Stimulated activated CD8-positive, alpha-beta memory T cell treated with anti-CD3 and anti-CD28 coated beads, Interleukin-7, amount 100 ng/mL, for 24 hours (primary cell): ENCODE measurements at regions not wholly inside any gene's neighbourhood (a gene's known extent, or its start where the extent isn't known, plus 50 kb on each side); places are given as distances from the start of the nearest gene placed in this dataset.
"Not testable (repeated sequence)": the region's sequence is repeated elsewhere in the genome, so short reads cannot be mapped to it uniquely, and the experiment has no call there.

Experiments
- DNase-seq: peaks from one replicate; pipeline ENCODE4 v3.0.0-alpha.2; 2020; ENCODE audit warnings: low read depth

DNA sequence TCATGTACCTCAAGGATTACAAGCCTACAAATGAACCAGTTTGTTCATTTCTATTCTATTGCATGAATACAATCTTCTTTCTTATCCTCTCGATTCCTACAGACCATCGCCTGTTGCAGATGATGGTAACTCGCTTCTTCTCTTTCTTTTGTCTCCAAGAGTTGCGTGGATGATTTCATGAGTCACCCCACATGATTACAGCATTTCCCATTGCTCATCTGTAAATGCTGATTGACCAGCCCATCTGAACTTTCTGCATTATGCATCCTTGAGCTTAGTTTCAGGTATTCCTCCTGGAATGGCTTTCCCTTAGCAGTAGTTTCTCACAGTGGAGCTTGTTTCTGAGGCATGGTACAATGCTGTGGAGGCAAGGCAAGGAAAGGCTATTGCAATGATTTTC, 109.6 kb upstream of the TOPAZ1 start:
- DNase-seq = no peak

DNA sequence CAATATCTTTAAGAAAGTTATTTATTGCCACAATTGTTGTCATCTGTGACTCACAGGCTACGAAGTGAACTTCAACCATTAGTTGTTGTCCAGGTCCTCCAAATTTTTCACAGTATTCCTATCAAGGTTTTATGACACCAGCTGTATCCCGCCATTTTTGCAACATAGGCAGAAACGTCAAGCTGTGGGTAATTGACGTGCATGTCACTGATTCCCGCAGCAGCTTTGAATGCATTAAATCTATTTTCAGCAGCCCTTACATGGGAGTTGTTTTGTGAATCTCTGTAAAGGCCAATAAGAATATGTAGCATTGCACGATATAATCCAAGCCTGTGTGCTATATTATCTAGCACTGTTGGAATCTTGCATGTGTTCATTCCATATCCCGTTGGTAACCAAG, 109.1 kb upstream of the TOPAZ1 start:
- no peak for DNase-seq

DNA sequence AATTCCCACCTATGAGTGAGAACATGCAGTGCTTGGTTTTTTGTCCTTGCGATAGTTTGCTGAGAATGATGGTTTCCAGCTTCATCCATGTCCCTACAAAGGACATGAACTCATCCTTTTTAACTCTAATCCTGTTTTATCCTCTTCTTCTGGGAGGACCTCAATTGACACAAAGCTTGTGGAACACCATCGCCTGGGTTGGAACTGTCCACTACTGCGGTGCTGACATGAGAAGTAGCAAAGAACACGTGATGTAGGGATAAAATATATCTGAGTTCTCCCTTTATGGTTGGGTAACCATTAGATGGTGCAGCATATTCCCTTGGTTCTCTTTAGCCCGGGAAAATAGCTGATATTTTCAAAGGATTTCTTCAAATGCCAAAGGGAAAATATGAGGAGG, 105.3 kb upstream of the TOPAZ1 start:
- DNase-seq = no peak

DNA sequence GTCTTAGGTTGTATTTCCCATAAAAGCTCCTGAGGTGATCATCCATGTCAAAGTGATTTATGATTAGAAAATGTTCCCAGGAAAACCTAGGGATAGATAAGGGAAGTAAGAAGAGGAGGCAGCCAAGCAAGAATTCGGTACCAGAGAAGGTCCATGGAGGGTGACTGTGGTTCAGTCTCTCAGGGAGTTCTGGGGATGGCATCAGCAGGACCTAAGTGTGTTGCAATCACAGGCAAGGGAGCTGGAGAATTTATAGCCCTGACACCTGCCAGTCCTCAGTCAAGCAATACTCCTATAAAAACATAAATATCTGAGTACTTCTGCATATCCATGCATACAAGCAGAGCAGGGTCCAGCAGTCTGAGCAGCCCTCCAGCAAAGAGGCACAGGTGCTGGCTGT, 95.6 kb upstream of the TOPAZ1 start:
- DNase-seq = no peak

DNA sequence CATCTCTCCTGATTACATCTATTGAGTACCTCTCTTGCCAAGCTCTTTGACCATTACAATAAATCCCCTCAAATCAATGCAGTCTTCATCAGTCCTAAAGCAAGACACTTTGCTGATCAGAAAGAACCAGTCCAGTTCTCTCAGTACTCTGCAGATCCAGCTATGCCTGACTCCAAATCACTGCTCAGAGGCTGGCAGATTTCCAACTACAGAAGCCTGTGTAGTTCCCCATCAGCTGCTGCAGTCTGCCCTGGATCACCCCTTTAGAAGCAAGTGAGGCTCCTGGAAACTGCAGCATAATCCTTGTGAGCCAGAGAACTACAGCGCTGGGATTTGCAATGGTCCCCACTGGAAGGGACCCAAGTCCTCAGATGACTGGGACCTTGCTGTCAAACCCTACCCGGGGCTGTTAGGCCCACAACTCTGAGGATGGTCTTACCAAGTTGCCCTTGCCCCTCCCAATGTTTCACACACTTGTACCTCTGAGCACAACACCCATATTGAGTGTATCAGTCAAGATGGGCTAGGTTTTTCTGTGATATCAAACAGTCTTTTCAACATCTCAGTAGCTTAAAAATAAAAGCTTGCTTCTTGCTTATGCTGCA, 81.9 kb upstream of the TOPAZ1 start:
- DNase-seq = no peak

DNA sequence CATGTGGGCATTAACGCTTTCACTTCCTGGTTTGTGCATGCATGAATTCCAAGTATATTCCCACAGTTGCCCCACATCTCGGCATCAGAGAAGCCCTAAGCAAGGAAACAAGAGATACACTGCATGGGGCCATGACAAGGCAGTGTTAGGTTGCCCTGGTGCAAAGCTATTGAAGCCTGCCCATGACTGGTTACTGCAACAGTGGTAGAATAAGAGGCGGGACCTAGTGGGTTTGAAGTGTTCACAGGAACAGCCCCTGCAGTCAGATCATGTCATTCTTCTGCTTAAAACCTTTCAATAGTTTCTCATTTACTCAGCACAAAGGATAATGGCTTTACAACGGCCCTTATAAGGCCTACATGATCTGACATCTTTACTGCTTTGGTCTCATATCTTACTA, 80.9 kb upstream of the TOPAZ1 start:
- no peak for DNase-seq

DNA sequence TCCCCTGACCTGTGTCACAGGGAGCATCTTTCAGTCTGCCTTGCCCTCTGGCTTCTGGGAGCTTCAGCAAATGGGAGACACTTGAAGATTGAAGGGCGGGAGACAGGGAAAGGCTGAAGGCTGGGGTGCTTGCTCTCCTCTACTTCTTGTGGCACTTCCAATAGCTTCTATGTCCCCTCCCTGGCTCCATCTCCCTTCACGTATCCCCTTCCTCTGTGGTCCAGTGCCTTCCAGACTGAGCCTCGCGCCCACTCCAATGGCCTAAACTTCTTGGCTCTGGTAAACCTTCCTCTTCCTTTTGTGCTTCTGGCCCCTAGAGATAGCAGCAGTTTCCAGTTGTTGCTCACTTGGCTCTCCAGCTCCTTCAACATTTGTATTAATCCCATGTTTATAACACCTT, 69.8 kb upstream of the TOPAZ1 start:
- DNase-seq = no peak

DNA sequence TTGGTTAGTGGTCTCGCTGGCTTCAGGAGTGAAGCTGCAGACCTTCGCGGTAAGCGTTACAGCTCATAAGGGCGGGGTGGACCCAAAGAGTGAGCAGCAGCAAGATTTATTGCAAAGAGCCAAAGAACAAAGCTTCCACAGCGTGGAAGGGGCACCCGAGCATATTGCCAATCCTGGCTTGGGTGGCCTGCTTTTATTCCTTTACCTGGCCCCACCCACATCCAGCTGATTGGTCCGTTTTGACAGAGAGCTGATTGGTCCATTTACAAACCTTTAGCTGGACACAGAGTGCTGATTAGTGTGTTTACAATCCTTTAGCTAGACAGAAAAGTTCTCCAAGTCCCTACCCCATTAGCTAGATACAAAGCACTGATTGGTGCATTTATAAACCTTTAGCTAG, 69.0 kb upstream of the TOPAZ1 start:
- DNase-seq = not testable (repeated sequence)

DNA sequence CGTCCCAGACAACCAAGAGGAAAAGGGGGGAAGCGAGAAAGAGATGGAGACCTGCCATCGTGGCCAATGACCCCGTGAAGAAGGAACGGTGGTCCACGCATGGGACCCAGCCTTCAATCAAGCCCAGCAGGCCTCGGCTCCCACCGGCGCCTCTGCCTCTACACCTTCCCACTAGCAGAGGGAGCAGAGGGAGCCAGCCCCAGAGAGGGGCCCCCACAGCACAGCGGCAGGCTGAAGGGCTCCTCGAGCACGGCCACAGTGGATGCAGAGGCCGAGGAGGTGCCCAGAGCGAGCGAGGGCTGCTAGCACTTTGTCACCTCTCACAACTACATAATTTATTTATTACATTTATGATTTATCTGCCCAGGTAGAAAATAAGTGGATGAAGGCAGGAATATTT, 68.4 kb upstream of the TOPAZ1 start:
- no peak for DNase-seq

DNA sequence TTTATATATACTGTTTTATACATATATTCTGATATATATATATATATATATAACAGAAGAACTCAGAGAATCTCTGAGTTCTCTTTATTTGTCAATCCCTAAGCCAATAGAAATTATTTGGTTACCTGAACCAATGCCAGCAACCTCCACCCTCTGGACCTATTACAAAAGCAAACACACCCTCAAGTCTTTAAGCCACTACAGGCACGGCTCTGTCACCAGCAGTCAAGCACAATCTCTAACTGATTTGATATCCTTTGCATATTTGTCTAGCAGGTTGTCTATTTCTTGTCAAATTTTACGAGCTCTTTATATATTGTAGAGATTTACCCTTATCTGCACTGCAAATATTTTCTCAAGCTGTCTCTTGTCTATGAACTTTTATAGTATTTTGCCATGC, 66.6 kb upstream of the TOPAZ1 start:
- no peak for DNase-seq

DNA sequence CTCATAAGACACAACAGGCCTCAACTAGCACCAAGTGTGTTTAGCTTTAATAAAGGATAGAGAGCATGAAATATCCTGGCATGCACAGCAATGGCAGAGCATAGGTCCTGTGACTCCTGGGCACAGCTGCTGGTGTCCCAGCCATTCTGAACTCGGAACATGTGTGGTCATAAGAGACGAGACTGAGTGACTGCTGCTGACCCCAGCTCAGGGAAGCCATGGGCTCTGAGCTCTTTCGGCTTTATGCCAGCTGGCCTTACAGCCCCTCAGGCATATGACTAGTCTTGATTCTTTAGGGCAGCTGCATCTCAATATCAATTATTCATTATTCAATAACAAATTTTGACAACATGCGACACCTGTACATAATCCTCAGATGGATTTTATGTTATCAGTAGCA, 62.4 kb upstream of the TOPAZ1 start:
- no peak for DNase-seq

DNA sequence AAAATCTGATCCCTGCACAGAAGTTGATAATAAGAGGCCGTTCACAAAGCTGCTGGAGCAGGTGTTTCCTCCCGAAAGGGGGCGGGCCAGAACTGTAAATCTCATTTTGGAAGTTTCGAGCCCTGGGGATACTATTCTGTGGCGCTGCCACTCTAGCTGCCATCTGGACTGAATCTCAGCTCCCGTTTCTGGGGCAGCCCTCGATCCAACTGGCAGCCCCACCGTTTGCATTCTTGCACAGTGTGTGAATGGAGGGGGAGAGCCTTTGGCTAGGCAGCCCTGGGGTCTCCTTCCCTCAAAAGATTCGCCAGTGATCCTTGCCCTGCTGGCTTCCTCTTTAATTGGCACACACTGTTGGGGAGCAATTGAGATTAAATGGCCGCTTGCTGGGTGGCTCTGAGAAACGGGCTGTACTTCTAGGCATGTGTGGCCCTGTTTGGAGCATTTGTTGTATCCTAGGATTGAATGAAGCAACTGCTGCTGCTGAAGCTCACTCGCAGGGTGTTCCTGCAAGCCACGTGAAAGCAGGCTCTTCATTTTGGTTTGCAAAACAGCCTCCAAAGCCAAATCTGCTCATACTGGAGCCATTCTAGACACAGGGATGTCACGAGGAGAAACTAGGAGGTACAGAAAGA, 57.2 kb upstream of the TOPAZ1 start:
- no peak for DNase-seq

DNA sequence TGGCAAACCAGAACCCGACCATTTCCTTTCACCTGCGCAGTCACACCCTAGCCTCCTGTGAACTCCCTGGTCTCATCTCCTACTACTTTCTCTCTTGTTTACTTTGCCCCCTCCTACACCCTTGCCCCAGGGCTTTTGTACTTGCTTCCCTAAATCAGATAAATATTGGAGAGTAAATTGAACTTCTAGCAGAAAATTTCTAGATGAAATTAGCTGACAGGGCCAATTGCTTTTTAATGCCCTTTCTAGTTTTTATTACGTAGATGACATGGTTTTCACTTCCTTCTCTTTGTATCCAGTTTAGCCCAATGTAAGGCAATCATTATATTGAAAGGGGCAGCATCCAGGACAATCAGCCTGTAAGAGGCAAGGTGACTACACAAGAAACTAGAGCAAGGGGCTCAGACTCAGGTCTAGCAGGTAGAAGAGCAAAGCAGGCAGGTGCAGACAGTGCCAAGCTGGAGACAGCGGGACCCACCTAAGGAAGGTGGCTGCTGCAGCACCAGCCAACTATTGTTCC, 56.2 kb upstream of the TOPAZ1 start:
- DNase-seq = no peak

DNA sequence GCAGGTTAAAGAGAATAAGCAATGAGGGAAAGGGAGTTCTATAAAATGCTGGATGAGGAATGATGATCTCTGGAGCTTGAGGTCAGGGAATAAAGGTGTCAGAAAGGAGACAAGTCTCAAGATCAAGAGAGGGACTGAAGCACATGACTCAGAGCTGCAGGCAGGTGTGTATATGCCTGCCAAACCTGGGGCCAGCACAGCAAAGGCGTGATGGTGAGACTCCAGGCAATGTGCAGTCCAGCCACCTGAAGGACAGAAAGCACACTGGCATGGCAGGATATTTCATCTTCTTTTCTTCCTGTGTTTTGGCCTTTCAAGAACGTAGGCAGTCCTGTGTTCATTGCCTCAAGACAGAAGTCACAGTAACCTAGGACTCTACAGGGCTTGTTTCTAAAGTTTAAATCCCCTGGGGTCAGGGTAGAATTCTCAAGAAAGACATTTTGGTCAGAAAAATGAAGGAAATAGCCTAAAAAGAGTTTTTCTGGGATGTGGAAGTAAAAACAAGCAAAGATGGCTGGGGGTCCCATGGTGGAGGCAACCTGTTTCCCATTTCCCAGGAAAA, 55.5 kb upstream of the TOPAZ1 start:
- no peak for DNase-seq

DNA sequence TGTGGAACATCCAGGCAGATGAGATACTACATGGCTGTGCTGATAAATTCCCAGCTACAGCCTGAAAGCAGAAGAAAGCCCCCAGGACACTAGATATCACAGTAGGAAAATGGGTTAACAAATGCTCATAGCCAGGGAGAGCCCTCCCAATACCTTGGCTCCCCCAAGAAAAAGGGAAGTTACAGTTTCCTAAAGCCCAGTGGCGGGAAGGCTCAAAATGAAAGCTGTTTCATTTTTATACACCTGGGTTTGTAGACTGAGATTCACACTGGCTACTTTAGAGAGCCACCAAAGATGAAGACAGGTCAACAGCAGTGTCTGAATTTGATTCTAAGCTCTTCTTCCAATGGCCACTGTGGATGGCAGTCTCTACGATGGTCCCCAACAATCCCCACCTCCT, 55.0 kb upstream of the TOPAZ1 start:
- no peak for DNase-seq
